ENCODE measurements at regions not wholly inside any gene's neighbourhood (a gene's known extent, or its start where the extent isn't known, plus 50 kb on each side); places are given as distances from the start of the nearest gene placed in this dataset.

- Histone ChIP-seq H3K9me1 (ENCODE audit: control insufficient read depth, extremely low read depth, insufficient read depth, low read length) (no peaks in the 10 kb centered on the region), H3K9me3 (ENCODE audit: control insufficient read depth, low read depth, low read length) (no peaks in the 10 kb centered on the region), H3K27ac (ENCODE audit: control insufficient read depth, insufficient read depth, low read length) (no peak overlapping the region), H3K79me2 (ENCODE audit: control insufficient read depth, insufficient read depth, low read length) (no peaks in the 10 kb centered on the region), H3K9ac (ENCODE audit: control insufficient read depth, extremely low read depth, insufficient read depth, low read length) (no peak overlapping the region), H3K4me3 (ENCODE audit: control insufficient read depth in 2 of 3, extremely low read depth in 1 of 3, insufficient read depth in 2 of 3, low read depth in 1 of 3, low read length in 3 of 3) (no peak overlapping the region), H3K4me1 (ENCODE audit: control insufficient read depth, extremely low read depth, insufficient read depth, low read length) (no peaks in the 10 kb centered on the region), H3K4me2 (ENCODE audit: control insufficient read depth, extremely low read depth, insufficient read depth, low read depth, low read length) (no peak overlapping the region), H2AFZ (ENCODE audit: control insufficient read depth, low read length) (no peak overlapping the region), H3K36me3 (ENCODE audit: control insufficient read depth in 2 of 2, extremely low read depth in 1 of 2, insufficient read depth in 2 of 2, low read length in 2 of 2) (no peaks in the 10 kb centered on the region), H4K20me1 (ENCODE audit: control insufficient read depth, extremely low read depth, insufficient read depth, low read length) (no peaks in the 10 kb centered on the region), H3K27me3 (ENCODE audit: control insufficient read depth, extremely low read depth, insufficient read depth, low read length) (no peaks in the 10 kb centered on the region)
- FAIRE-seq (no peak), DNase-seq (ENCODE audit: low read depth, low spot score) (no peak)
- dilution Hi-C loops (cut with MboI; ENCODE audit: extremely low pct_ligation_motif_present, low sequenced_read_pairs) = no loop called here
- no peak for TF ChIP-seq CTCF (optimal IDR thresholded peaks at IDR 0.05 in 1 of 3, IDR thresholded peaks at IDR 0.05 in 1 of 3, conservative IDR thresholded peaks at IDR 0.05 in 1 of 3; ENCODE audit: extremely low read depth in 1 of 3, insufficient read depth in 2 of 3, low read length in 3 of 3)
- TF ChIP-seq EZH2 (IDR thresholded peaks at IDR 0.05; ENCODE audit: low read length) = no peak
Measured at GRCh38 chr9:34796924-34797323, 87.0 kb upstream of the CCL21 start.

DNA sequence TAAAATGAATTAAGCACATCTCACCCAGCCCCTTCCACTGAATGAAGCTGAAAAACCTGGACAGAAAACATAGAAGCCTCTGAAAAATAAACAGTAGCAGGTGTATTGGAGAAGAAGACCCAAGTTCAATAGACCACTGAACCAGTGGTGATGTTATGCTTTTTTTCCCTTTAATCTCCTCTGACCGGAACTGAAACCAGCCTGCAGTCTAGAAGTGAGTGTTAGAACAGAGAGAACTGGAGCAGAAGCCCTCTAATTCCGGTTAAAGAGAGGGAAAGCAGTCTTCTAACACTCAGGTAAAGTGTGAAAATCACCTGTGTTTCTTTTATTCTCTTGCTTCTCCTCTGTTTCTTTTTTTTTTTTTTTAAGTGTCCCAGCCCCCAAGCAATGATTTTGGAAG lies 83.5 kb upstream of the CCL21 start:
- TF ChIP-seq CTCF (optimal IDR thresholded peaks at IDR 0.05 in 1 of 3, IDR thresholded peaks at IDR 0.05 in 1 of 3, conservative IDR thresholded peaks at IDR 0.05 in 1 of 3; ENCODE audit: extremely low read depth in 1 of 3, insufficient read depth in 2 of 3, low read length in 3 of 3) (no peak), EZH2 (IDR thresholded peaks at IDR 0.05; ENCODE audit: low read length) (no peak)

More for the DNA sequence above, 83.5 kb upstream of the CCL21 start:
- Histone ChIP-seq H3K27me3 (ENCODE audit: control insufficient read depth, extremely low read depth, insufficient read depth, low read length) (no peaks in the 10 kb centered on the region), H3K4me2 (ENCODE audit: control insufficient read depth, extremely low read depth, insufficient read depth, low read depth, low read length) (no peak overlapping the region), H3K9me1 (ENCODE audit: control insufficient read depth, extremely low read depth, insufficient read depth, low read length) (no peaks in the 10 kb centered on the region), H3K9ac (ENCODE audit: control insufficient read depth, extremely low read depth, insufficient read depth, low read length) (no peak overlapping the region), H3K4me1 (ENCODE audit: control insufficient read depth, extremely low read depth, insufficient read depth, low read length) (no peaks in the 10 kb centered on the region), H4K20me1 (ENCODE audit: control insufficient read depth, extremely low read depth, insufficient read depth, low read length) (no peaks in the 10 kb centered on the region), H3K27ac (ENCODE audit: control insufficient read depth, insufficient read depth, low read length) (no peak overlapping the region), H2AFZ (ENCODE audit: control insufficient read depth, low read length) (no peak overlapping the region), H3K36me3 (ENCODE audit: control insufficient read depth in 2 of 2, extremely low read depth in 1 of 2, insufficient read depth in 2 of 2, low read length in 2 of 2) (no peaks in the 10 kb centered on the region), H3K79me2 (ENCODE audit: control insufficient read depth, insufficient read depth, low read length) (no peaks in the 10 kb centered on the region), H3K9me3 (ENCODE audit: control insufficient read depth, low read depth, low read length) (no peaks in the 10 kb centered on the region), H3K4me3 (ENCODE audit: control insufficient read depth in 2 of 3, extremely low read depth in 1 of 3, insufficient read depth in 2 of 3, low read depth in 1 of 3, low read length in 3 of 3) (no peak overlapping the region)
- no peak for DNase-seq (ENCODE audit: low read depth, low spot score)
- no peak for FAIRE-seq
- dilution Hi-C loops (cut with MboI; ENCODE audit: extremely low pct_ligation_motif_present, low sequenced_read_pairs) = no loop called here
